ENCODE measurements at regions not wholly inside any gene's neighbourhood (a gene's known extent, or its start where the extent isn't known, plus 50 kb on each side); places are given as distances from the start of the nearest gene placed in this dataset.
"Not testable (repeated sequence)": the region's sequence is repeated elsewhere in the genome, so short reads cannot be mapped to it uniquely, and the experiment has no call there.

GRCh38 chr12:131643631-131644452 lies 67.0 kb upstream of the SFSWAP start:
- no peak for DNase-seq
- Mint-ChIP-seq H3K36me3 (ENCODE audit: low read depth) (no peaks in the 10 kb centered on the region), H3K4me1 (no peaks in the 10 kb centered on the region)

GRCh38 chr12:131644481-131644880 lies 66.4 kb upstream of the SFSWAP start:
- no peak overlapping the region for H3K4me3 Mint-ChIP-seq
- H3K27ac Mint-ChIP-seq, result no peak overlapping the region
- no peaks in the 10 kb centered on the region for H3K4me1 Mint-ChIP-seq
- intact Hi-C loops (cut with micrococcal nuclease), result no loop called here
- DNase-seq, result no peak
- H3K36me3 Mint-ChIP-seq (ENCODE audit: low read depth), result no peaks in the 10 kb centered on the region
- H3K9me3 Mint-ChIP-seq, result no peaks in the 10 kb centered on the region
- no peaks in the 10 kb centered on the region for H3K27me3 Mint-ChIP-seq

More at GRCh38 chr12:131643631-131644452, 67.0 kb upstream of the SFSWAP start:
- Mint-ChIP-seq H3K27me3 (no peaks in the 10 kb centered on the region), H3K9me3 (no peaks in the 10 kb centered on the region), H3K4me3 (no peak overlapping the region), H3K27ac (no peak overlapping the region)
- intact Hi-C loops (cut with micrococcal nuclease), result no loop called here

- H3K4me3 Mint-ChIP-seq; H3K36me3 Mint-ChIP-seq (ENCODE audit: low read depth); H3K27me3 Mint-ChIP-seq; H3K9me3 Mint-ChIP-seq; DNase-seq; intact Hi-C loops (cut with micrococcal nuclease); H3K27ac Mint-ChIP-seq; H3K4me1 Mint-ChIP-seq: not testable (repeated sequence)
Measured at GRCh38 chr12:131644917-131645316, 66.0 kb upstream of the SFSWAP start.

- DNase-seq; H3K27ac Mint-ChIP-seq; H3K27me3 Mint-ChIP-seq; H3K36me3 Mint-ChIP-seq (ENCODE audit: low read depth); H3K4me1 Mint-ChIP-seq; intact Hi-C loops (cut with micrococcal nuclease); H3K9me3 Mint-ChIP-seq; H3K4me3 Mint-ChIP-seq: not testable (repeated sequence)
Measured at GRCh38 chr12:131645557-131645956, 65.3 kb upstream of the SFSWAP start.

GRCh38 chr12:131646444-131646843 lies 64.4 kb upstream of the SFSWAP start:
- H3K4me3 Mint-ChIP-seq; H3K36me3 Mint-ChIP-seq (ENCODE audit: low read depth); H3K27ac Mint-ChIP-seq; DNase-seq; H3K9me3 Mint-ChIP-seq; H3K27me3 Mint-ChIP-seq; intact Hi-C loops (cut with micrococcal nuclease); H3K4me1 Mint-ChIP-seq: not testable (repeated sequence)

- no peak for DNase-seq
- Mint-ChIP-seq H3K4me3 (no peak overlapping the region), H3K27ac (no peak overlapping the region), H3K4me1 (no peaks in the 10 kb centered on the region), H3K27me3 (no peaks in the 10 kb centered on the region), H3K36me3 (ENCODE audit: low read depth) (no peaks in the 10 kb centered on the region), H3K9me3 (no peaks in the 10 kb centered on the region)
- intact Hi-C loops (cut with micrococcal nuclease), result no loop called here
Measured at GRCh38 chr12:131647667-131648066, 63.2 kb upstream of the SFSWAP start.

- H3K4me1 Mint-ChIP-seq; DNase-seq; H3K4me3 Mint-ChIP-seq; H3K36me3 Mint-ChIP-seq (ENCODE audit: low read depth); H3K27me3 Mint-ChIP-seq; intact Hi-C loops (cut with micrococcal nuclease); H3K9me3 Mint-ChIP-seq; H3K27ac Mint-ChIP-seq: not testable (repeated sequence)
Measured at GRCh38 chr12:131655469-131656174, 55.3 kb upstream of the SFSWAP start.

GRCh38 chr12:131656796-131657195 lies 54.1 kb upstream of the SFSWAP start:
- DNase-seq; H3K27ac Mint-ChIP-seq; H3K4me1 Mint-ChIP-seq; H3K36me3 Mint-ChIP-seq (ENCODE audit: low read depth); H3K4me3 Mint-ChIP-seq; H3K27me3 Mint-ChIP-seq; H3K9me3 Mint-ChIP-seq; intact Hi-C loops (cut with micrococcal nuclease): not testable (repeated sequence)

GRCh38 chr12:131658605-131659004 lies 52.3 kb upstream of the SFSWAP start:
- H3K36me3 Mint-ChIP-seq (ENCODE audit: low read depth); H3K27me3 Mint-ChIP-seq; H3K27ac Mint-ChIP-seq; intact Hi-C loops (cut with micrococcal nuclease); H3K4me1 Mint-ChIP-seq; H3K4me3 Mint-ChIP-seq; H3K9me3 Mint-ChIP-seq; DNase-seq: not testable (repeated sequence)

- DNase-seq; H3K4me1 Mint-ChIP-seq; H3K9me3 Mint-ChIP-seq; H3K27ac Mint-ChIP-seq; intact Hi-C loops (cut with micrococcal nuclease); H3K27me3 Mint-ChIP-seq; H3K36me3 Mint-ChIP-seq (ENCODE audit: low read depth); H3K4me3 Mint-ChIP-seq: not testable (repeated sequence)
Measured at GRCh38 chr12:131659484-131659883, 51.4 kb upstream of the SFSWAP start.

GRCh38 chr12:131659976-131660375 lies 50.9 kb upstream of the SFSWAP start:
- H3K27ac Mint-ChIP-seq; H3K27me3 Mint-ChIP-seq; H3K4me1 Mint-ChIP-seq; intact Hi-C loops (cut with micrococcal nuclease); H3K9me3 Mint-ChIP-seq; DNase-seq; H3K36me3 Mint-ChIP-seq (ENCODE audit: low read depth); H3K4me3 Mint-ChIP-seq: not testable (repeated sequence)

GRCh38 chr12:131660401-131660800 lies 50.5 kb upstream of the SFSWAP start:
- H3K9me3 Mint-ChIP-seq; H3K4me1 Mint-ChIP-seq; H3K27ac Mint-ChIP-seq; H3K4me3 Mint-ChIP-seq; H3K27me3 Mint-ChIP-seq; intact Hi-C loops (cut with micrococcal nuclease); DNase-seq; H3K36me3 Mint-ChIP-seq (ENCODE audit: low read depth): not testable (repeated sequence)
